H1 (cell line): ENCODE measurements at regions not wholly inside any gene's neighbourhood (a gene's known extent, or its start where the extent isn't known, plus 50 kb on each side); places are given as distances from the start of the nearest gene placed in this dataset.

Experiments used
- CTCF ChIA-PET: fragments of 300-600 bp; sonication (Branson Sonifier 250); formaldehyde crosslinking; loops from one replicate; lab custom pipeline; 2021; ENCODE audit not compliant: partially characterized antibody; lab: Charles Lee
- POLR2A ChIA-PET: fragments of 300-600 bp; sonication (Branson Sonifier 250); formaldehyde crosslinking; loops from one replicate; lab custom pipeline; 2021; ENCODE audit warnings: inconsistent platforms; ENCODE audit not compliant: partially characterized antibody; lab: Charles Lee
- DNase-seq, 2 experiments: peaks; one replicate each; pipeline versions ENCODE4 v3.0.0 to v3.0.0-alpha.2; 2010 to 2022; ENCODE audit warnings: low spot score in 2 of 2, low read depth in 1 of 2, mixed read lengths in 1 of 2
- FAIRE-seq: peaks from 2 replicates; lab custom pipeline; 2011; peaks lifted over from hg19 to GRCh38; lab: Jason Lieb, UNC
- H2AFZ ChIP-seq: 2 replicates; pipeline ENCODE4 v1.8.1; 2012; ENCODE audit warnings: low read length, inconsistent platforms
- H2AK5ac ChIP-seq: 2 replicates; pipeline ENCODE4 v1.6.1; 2013; ENCODE audit warnings: low read depth, low read length
- H2BK120ac ChIP-seq: replicated peaks from 2 replicates; pipeline ENCODE3; 2013; ENCODE audit warnings: low read depth, low read length, inconsistent platforms
- H2BK12ac ChIP-seq: 2 replicates; pipeline ENCODE4 v1.6.1; 2013; ENCODE audit warnings: low read depth, low read length
- H2BK15ac ChIP-seq: 2 replicates; pipeline ENCODE4 v1.6.1; 2013; ENCODE audit warnings: low read length
- H2BK20ac ChIP-seq: 2 replicates; pipeline ENCODE4 v1.6.1; 2013; ENCODE audit warnings: low read length
- H2BK5ac ChIP-seq: 2 replicates; pipeline ENCODE4 v1.6.1; 2013; ENCODE audit warnings: low read depth, low read length
- H3K14ac ChIP-seq: 2 replicates; pipeline ENCODE4 v1.6.1; 2013; ENCODE audit warnings: inconsistent platforms; ENCODE audit not compliant: insufficient read length
- H3K18ac ChIP-seq: 2 replicates; pipeline ENCODE4 v1.6.1; 2013; ENCODE audit warnings: low read length; ENCODE audit errors: extremely low read depth
- H3K23ac ChIP-seq: 2 replicates; pipeline ENCODE4 v1.6.1; 2013; ENCODE audit warnings: inconsistent platforms; ENCODE audit not compliant: insufficient read length
- H3K23me2 ChIP-seq: 2 replicates; pipeline ENCODE4 v1.6.1; 2013; ENCODE audit warnings: low read depth, low read length
- H3K27ac ChIP-seq: 2 replicates; pipeline ENCODE4 v1.6.1; 2011; ENCODE audit warnings: low read depth, low read length, inconsistent platforms
- H3K27me3 ChIP-seq, 4 experiments: replicated peaks in 1 of 4; 1 replicate in 1 of 4; 2 replicates in 3 of 4; pipeline versions ENCODE4 v1.6.1 to v1.8.1; 2011 to 2013; ENCODE audit warnings: low read length in 3 of 4, mild to moderate bottlenecking in 3 of 4, inconsistent platforms in 2 of 4, mixed read lengths in 2 of 4, moderate library complexity in 1 of 4; ENCODE audit not compliant: control insufficient read depth in 3 of 4, insufficient read depth in 3 of 4; ENCODE audit errors: extremely low read depth in 1 of 4
- H3K36me3 ChIP-seq, 4 experiments: 2 replicates each; pipeline versions ENCODE4 v1.6.1 to v1.8.1; 2011 to 2013; ENCODE audit warnings: mild to moderate bottlenecking in 4 of 4, low read length in 3 of 4, moderate library complexity in 2 of 4, control low read depth in 1 of 4, inconsistent platforms in 1 of 4; ENCODE audit not compliant: insufficient read depth in 4 of 4, control insufficient read depth in 2 of 4
- H3K4ac ChIP-seq: replicated peaks from 2 replicates; pipeline ENCODE3; 2013; ENCODE audit warnings: low read length, low read depth, mixed read lengths, inconsistent platforms; ENCODE audit not compliant: insufficient read length
- H3K4me1 ChIP-seq, 4 experiments: replicated peaks in 1 of 4; 1 replicate in 1 of 4; 2 replicates in 3 of 4; pipeline versions ENCODE4 v1.6.1 to v1.8.1; 2011 to 2013; ENCODE audit warnings: low read length in 3 of 4, inconsistent platforms in 2 of 4, mixed read lengths in 1 of 4; ENCODE audit not compliant: insufficient read depth in 4 of 4, control insufficient read depth in 3 of 4
- H3K4me2 ChIP-seq, 2 experiments: 2 replicates each; pipeline versions ENCODE4 v1.6.1 to v1.8.1; 2011 to 2013; ENCODE audit warnings: low read depth in 2 of 2, low read length in 2 of 2, control low read depth in 1 of 2, inconsistent platforms in 1 of 2, mild to moderate bottlenecking in 1 of 2; ENCODE audit not compliant: insufficient read depth in 1 of 2
- H3K4me3 ChIP-seq, 4 experiments: fragments of 200-600, 300-600 bp in 1 of 4; sonication (generic), shearing (Covaris generic), sonication (Bioruptor Twin) in 1 of 4; 2 replicates each; pipeline versions ENCODE4 v1.5.1 to v1.8.1; 2011 to 2016; ENCODE audit warnings: low read length in 4 of 4, low read depth in 3 of 4, control low read depth in 2 of 4, inconsistent platforms in 2 of 4, mild to moderate bottlenecking in 2 of 4, mixed read lengths in 1 of 4, moderate library complexity in 1 of 4; ENCODE audit not compliant: insufficient read depth in 2 of 4; ENCODE audit errors: extremely low read depth in 1 of 4
- H3K56ac ChIP-seq: replicated peaks from 2 replicates; pipeline ENCODE3; 2013; ENCODE audit warnings: low read depth, mild to moderate bottlenecking, mixed read lengths, low read length, inconsistent platforms; ENCODE audit not compliant: insufficient read length
- H3K79me1 ChIP-seq: 2 replicates; pipeline ENCODE4 v1.6.1; 2013; ENCODE audit warnings: low read depth, low read length, control low read depth
- H3K79me2 ChIP-seq, 2 experiments: 2 replicates each; pipeline versions ENCODE4 v1.6.1 to v1.8.1; 2012 to 2013; ENCODE audit warnings: low read length in 2 of 2, mild to moderate bottlenecking in 2 of 2, inconsistent platforms in 1 of 2; ENCODE audit not compliant: insufficient read depth in 2 of 2, control insufficient read depth in 1 of 2
- H3K9ac ChIP-seq, 4 experiments: replicated peaks in 1 of 4; 1 replicate in 1 of 4; 2 replicates in 3 of 4; pipeline versions ENCODE4 v1.6.1 to v1.8.1; 2011 to 2013; ENCODE audit warnings: low read depth in 3 of 4, low read length in 3 of 4, control low read depth in 2 of 4, mild to moderate bottlenecking in 2 of 4, moderate library complexity in 2 of 4, inconsistent platforms in 1 of 4; ENCODE audit errors: extremely low read depth in 1 of 4
- H3K9me3 ChIP-seq, 2 experiments: 2 replicates each; pipeline versions ENCODE4 v1.6.1 to v1.8.1; 2012 to 2013; ENCODE audit warnings: mild to moderate bottlenecking in 2 of 2, moderate library complexity in 2 of 2, control low read depth in 1 of 2, inconsistent platforms in 1 of 2, low read depth in 1 of 2, low read length in 1 of 2, mixed read lengths in 1 of 2; ENCODE audit not compliant: insufficient read depth in 2 of 2
- H4K20me1 ChIP-seq, 2 experiments: replicated peaks in 1 of 2; 2 replicates each; pipeline versions ENCODE3 to v1.8.1; 2011 to 2013; ENCODE audit warnings: inconsistent platforms in 2 of 2, low read length in 2 of 2, mild to moderate bottlenecking in 1 of 2; ENCODE audit not compliant: insufficient read depth in 2 of 2, control insufficient read depth in 1 of 2
- H4K5ac ChIP-seq: 2 replicates; pipeline ENCODE4 v1.6.1; 2013; ENCODE audit warnings: low read length, low read depth, mixed read lengths, inconsistent platforms; ENCODE audit not compliant: insufficient read length
- H4K8ac ChIP-seq: 2 replicates; pipeline ENCODE4 v1.8.0; 2013; ENCODE audit warnings: mild to moderate bottlenecking, moderate library complexity, low read length, inconsistent platforms; ENCODE audit not compliant: insufficient read depth; ENCODE audit errors: extremely low read depth
- H4K91ac ChIP-seq: replicated peaks from 2 replicates; pipeline ENCODE3; 2013; ENCODE audit warnings: low read length, mixed read lengths, inconsistent platforms; ENCODE audit not compliant: insufficient read length
- HDAC6 ChIP-seq: IDR thresholded peaks from one replicate; pipeline ENCODE4 v1.7.1; 2012; ENCODE audit warnings: low read depth, mild to moderate bottlenecking, inconsistent platforms, low read length, moderate library complexity
- SAP30 ChIP-seq: fragments of 300-600 bp; sonication (generic); IDR thresholded peaks from 2 replicates; pipeline ENCODE4 v1.7.1; 2012; ENCODE audit warnings: low read length, moderate library complexity, mild to moderate bottlenecking, inconsistent platforms; ENCODE audit not compliant: insufficient read depth, insufficient replicate concordance
- WGBS, 2 experiments: shearing (Covaris generic) in 1 of 2; methylation state at CpG; one replicate each; pipeline versions ENCODE4 v1.1.6 to v1.1.7; 2013 to 2015; ENCODE audit warnings: low lambda C conversion rate in 2 of 2, mixed read lengths in 2 of 2, inconsistent platforms in 1 of 2, low coverage in 1 of 2, missing lambda C conversion rate in 1 of 2; ENCODE audit not compliant: insufficient replicate concordance in 2 of 2, insufficient coverage in 1 of 2, insufficient read length in 1 of 2; ENCODE audit errors: extremely low coverage in 1 of 2, missing lambda C conversion rate in 1 of 2; 5-methylcytosine and 5-hydroxymethylcytosine counted together

GRCh38 chr3:87634426-87634825 is 358.0 kb upstream of the POU1F1 start:
- Histone ChIP-seq H3K36me3 (no peaks in the 10 kb centered on the region), H3K23ac (no peak overlapping the region), H2AK5ac (no peak overlapping the region), H4K91ac (no peak overlapping the region), H3K56ac (no peak overlapping the region), H2AFZ (no peak overlapping the region), H2BK20ac (no peak overlapping the region), H2BK5ac (no peak overlapping the region), H3K4me1 (no peaks in the 10 kb centered on the region; a peak in 1 of 7 replicates), H4K5ac (no peak overlapping the region), H3K9ac (no peak overlapping the region), H4K8ac (no peak overlapping the region), H3K79me2 (no peaks in the 10 kb centered on the region), H2BK15ac (no peak overlapping the region), H3K4me2 (no peak overlapping the region), H3K27ac (no peak overlapping the region), H2BK12ac (no peak overlapping the region), H3K23me2 (no peaks in the 10 kb centered on the region), H3K27me3 (no peaks in the 10 kb centered on the region), H3K79me1 (no peaks in the 10 kb centered on the region), H3K4me3 (no peak overlapping the region), H2BK120ac (no peak overlapping the region), H4K20me1 (no peaks in the 10 kb centered on the region), H3K14ac (no peak overlapping the region), H3K18ac (no peak overlapping the region), H3K4ac (no peak overlapping the region), H3K9me3 (no peaks in the 10 kb centered on the region)
- ChIA-PET CTCF (no interaction called here), POLR2A (no interaction called here)
- DNase-seq (no peak), FAIRE-seq (no peak)
- 89% methylated on average over 1 of the region's 1 CpG; no CpG with 5 or more reads in 1 of the 2 experiments for WGBS, 2 experiments
- no peak for TF ChIP-seq HDAC6
- TF ChIP-seq SAP30 = no peak
